ENCODE measurements at regions not wholly inside any gene's neighbourhood (a gene's known extent, or its start where the extent isn't known, plus 50 kb on each side); places are given as distances from the start of the nearest gene placed in this dataset.

- Histone ChIP-seq H3K27me3 (ENCODE audit: control insufficient read depth in 2 of 2, insufficient read depth in 2 of 2, low read length in 2 of 2) (peaks cover 4 to 17% of the 10 kb centered on the region in 2 experiments), H4K20me1 (replicated peaks; ENCODE audit: control insufficient read depth, extremely low read depth, insufficient read depth, low read length) (no peaks in the 10 kb centered on the region), H3K36me3 (ENCODE audit: control insufficient read depth in 2 of 2, extremely low read depth in 1 of 2, insufficient read depth in 2 of 2, low read length in 2 of 2) (no peaks in the 10 kb centered on the region), H2AFZ (ENCODE audit: low read depth, low read length) (no peak overlapping the region), H3K4me3 (replicated peaks in 1 of 3; ENCODE audit: insufficient read depth in 1 of 3, low read depth in 1 of 3, low read length in 3 of 3) (no peak overlapping the region), H3K9ac (replicated peaks; ENCODE audit: extremely low read depth, insufficient read depth, low read length) (no peak overlapping the region), H3K79me2 (ENCODE audit: control insufficient read depth, insufficient read depth, low read length) (no peaks in the 10 kb centered on the region), H3K9me3 (replicated peaks; ENCODE audit: control insufficient read depth, insufficient read depth, low read length) (no peaks in the 10 kb centered on the region), H3K9me1 (replicated peaks; ENCODE audit: control insufficient read depth, extremely low read depth, insufficient read depth, low read length) (no peaks in the 10 kb centered on the region), H3K4me1 (ENCODE audit: control insufficient read depth, extremely low read depth, insufficient read depth, low read length) (no peaks in the 10 kb centered on the region), H3K27ac (ENCODE audit: insufficient read depth, low read depth, low read length) (no peak overlapping the region), H3K4me2 (ENCODE audit: insufficient read depth, low read length) (no peak overlapping the region)
- no peak for DNase-seq (ENCODE audit: low read depth, low spot score)
- ChIA-PET CTCF (interaction anchor here (1.2 to 9.8 kb wide), 3 partner anchors 236 to 431 kb away, joined by 4 to 195 read pairs (median 4); no protein-coding TSS in a partner anchor), POLR2A (no interaction called here)
- dilution Hi-C loops (cut with MboI; ENCODE audit: extremely low pct_ligation_motif_present, low sequenced_read_pairs): no loop called here
- TF ChIP-seq CTCF (IDR thresholded peaks at IDR 0.05; ENCODE audit: extremely low read depth in 1 of 2, insufficient read depth in 1 of 2, low read depth in 1 of 2, low read length in 2 of 2): no peak
- TF ChIP-seq POLR2A (IDR thresholded peaks at IDR 0.05; ENCODE audit: low read depth, low read length): no peak
- no peak for TF ChIP-seq EZH2 (IDR thresholded peaks at IDR 0.05; ENCODE audit: borderline replicate concordance, low read depth, low read length, severe bottlenecking)
- no peak for TF ChIP-seq JUN (IDR thresholded peaks at IDR 0.05; ENCODE audit: borderline replicate concordance, insufficient read depth, insufficient read length, low read depth)
- no peak for TF ChIP-seq FOS (IDR thresholded peaks at IDR 0.05; ENCODE audit: borderline replicate concordance, insufficient read depth, low read length)
- TF ChIP-seq POLR2AphosphoS5 (IDR thresholded peaks at IDR 0.05; ENCODE audit: insufficient read depth, low read depth, low read length): no peak
- no peak for TF ChIP-seq GATA2 (IDR thresholded peaks at IDR 0.05; ENCODE audit: insufficient read depth, insufficient read length, low read depth, low read length)
- TF ChIP-seq MAX (IDR thresholded peaks at IDR 0.05; ENCODE audit: insufficient read depth, insufficient read length): no peak
- no peak for TF ChIP-seq MYC (IDR thresholded peaks at IDR 0.05; ENCODE audit: low read depth, low read length)
- no peak for FAIRE-seq
- intact Hi-C loops (cut with micrococcal nuclease): no loop called here
- no TSS peak for BruUV-seq (replicated peaks)
These were observed 55.2 kb upstream of the SYT13 start for GRCh38 chr11:45341372-45341771.

Measured in endothelial cell of umbilical vein (primary cell).